Renal cortical epithelial cell (primary cell): ENCODE measurements at regions not wholly inside any gene's neighbourhood (a gene's known extent, or its start where the extent isn't known, plus 50 kb on each side); places are given as distances from the start of the nearest gene placed in this dataset.

Experiments
- DNase-seq: peaks from one replicate; pipeline ENCODE4 v3.0.0-alpha.2; 2011; ENCODE audit warnings: low read depth

- DNase-seq = no peak
Measured at GRCh38 chr7:25395976-25396375, 167.7 kb upstream of the NPVF start.

- no peak for DNase-seq
Measured at GRCh38 chr7:25396668-25397067, 168.4 kb upstream of the NPVF start.

- DNase-seq = no peak
Measured at GRCh38 chr7:25398418-25398817, 170.1 kb upstream of the NPVF start.

- DNase-seq = no peak
Measured at GRCh38 chr7:25399000-25399750, 170.9 kb upstream of the NPVF start.

- DNase-seq = no peak
Measured at GRCh38 chr7:25402532-25402931, 174.2 kb upstream of the NPVF start.

- no peak for DNase-seq
Measured at GRCh38 chr7:25405736-25406135, 177.4 kb upstream of the NPVF start.

- no peak for DNase-seq
Measured at GRCh38 chr7:25407053-25407452, 178.8 kb upstream of the NPVF start.

- no peak for DNase-seq
Measured at GRCh38 chr7:25408012-25408687, 179.9 kb upstream of the NPVF start.

- no peak for DNase-seq
Measured at GRCh38 chr7:25408876-25409275, 180.6 kb upstream of the NPVF start.

- DNase-seq = no peak
Measured at GRCh38 chr7:25409897-25410636, 181.8 kb upstream of the NPVF start.

GRCh38 chr7:25420771-25421170 lies 192.5 kb upstream of the NPVF start:
- DNase-seq = no peak

- no peak for DNase-seq
Measured at GRCh38 chr7:25424113-25424512, 195.8 kb upstream of the NPVF start.

- DNase-seq = no peak
Measured at GRCh38 chr7:25424855-25425254, 196.6 kb upstream of the NPVF start.

- DNase-seq = no peak
Measured at GRCh38 chr7:25427721-25428120, 199.4 kb upstream of the NPVF start.

GRCh38 chr7:25429731-25430130 lies 201.4 kb upstream of the NPVF start:
- no peak for DNase-seq

- no peak for DNase-seq
Measured at GRCh38 chr7:25430200-25430931, 202.1 kb upstream of the NPVF start.

GRCh38 chr7:25431956-25432450 lies 203.7 kb upstream of the NPVF start:
- no peak for DNase-seq

- no peak for DNase-seq
Measured at GRCh38 chr7:25432807-25433206, 204.5 kb upstream of the NPVF start.

- DNase-seq = no peak
Measured at GRCh38 chr7:25436413-25436812, 208.1 kb upstream of the NPVF start.

- no peak for DNase-seq
Measured at GRCh38 chr7:25437308-25437707, 209.0 kb upstream of the NPVF start.

- no peak for DNase-seq
Measured at GRCh38 chr7:25444991-25445390, 216.7 kb upstream of the NPVF start.

GRCh38 chr7:25448301-25448700 lies 220.0 kb upstream of the NPVF start:
- no peak for DNase-seq
